PC-9 (cell line): ENCODE measurements at regions not wholly inside any gene's neighbourhood (a gene's known extent, or its start where the extent isn't known, plus 50 kb on each side); places are given as distances from the start of the nearest gene placed in this dataset.

Experiments used
- CTCF ChIP-seq: fragments of 200-600 bp; sonication (generic); conservative IDR thresholded peaks from 2 replicates; pipeline ENCODE4 v1.6.1; 2017; ENCODE audit warnings: mixed run types, antibody characterized with exemption, mild to moderate bottlenecking, moderate library complexity
- EZH2 ChIP-seq: fragments of 200-600 bp; sonication (generic); IDR thresholded peaks from 2 replicates; pipeline ENCODE4 v1.8.0; 2017; ENCODE audit warnings: antibody characterized with exemption, low read depth

- TF ChIP-seq EZH2 (no peak), CTCF (no peak)
Observed at GRCh38 chr4:20532116-20532790, 168.0 kb upstream of the PACRGL start.
